Tibial nerve (tissue), 4 donors: ENCODE measurements at regions not wholly inside any gene's neighbourhood (a gene's known extent, or its start where the extent isn't known, plus 50 kb on each side); places are given as distances from the start of the nearest gene placed in this dataset.

Source experiments
- EP300 ChIP-seq, 2 donors: sonication (generic); formaldehyde crosslinking; IDR thresholded peaks; one replicate each; pipeline ENCODE4 v1.6.1; 2017; ENCODE audit warnings: antibody characterized with exemption in 2 of 2, mild to moderate bottlenecking in 1 of 2
- POLR2A ChIP-seq, 2 donors: fragments of 450-650 bp; IDR thresholded peaks; one replicate each; pipeline ENCODE4 v1.6.1; 2017; ENCODE audit warnings: antibody characterized with exemption in 2 of 2, mild to moderate bottlenecking in 2 of 2, moderate library complexity in 2 of 2
- TF ChIP-seq, protein P1 (sequence below), 5 experiments: fragments of 200-600 bp in 3 of 5; fragments of 450-650 bp in 2 of 5; sonication (generic) in 3 of 5; IDR thresholded peaks; one replicate each; pipeline ENCODE4 v1.5.1; 2016 to 2019; ENCODE audit warnings: antibody characterized with exemption in 5 of 5, mild to moderate bottlenecking in 3 of 5, moderate library complexity in 2 of 5

DNA sequence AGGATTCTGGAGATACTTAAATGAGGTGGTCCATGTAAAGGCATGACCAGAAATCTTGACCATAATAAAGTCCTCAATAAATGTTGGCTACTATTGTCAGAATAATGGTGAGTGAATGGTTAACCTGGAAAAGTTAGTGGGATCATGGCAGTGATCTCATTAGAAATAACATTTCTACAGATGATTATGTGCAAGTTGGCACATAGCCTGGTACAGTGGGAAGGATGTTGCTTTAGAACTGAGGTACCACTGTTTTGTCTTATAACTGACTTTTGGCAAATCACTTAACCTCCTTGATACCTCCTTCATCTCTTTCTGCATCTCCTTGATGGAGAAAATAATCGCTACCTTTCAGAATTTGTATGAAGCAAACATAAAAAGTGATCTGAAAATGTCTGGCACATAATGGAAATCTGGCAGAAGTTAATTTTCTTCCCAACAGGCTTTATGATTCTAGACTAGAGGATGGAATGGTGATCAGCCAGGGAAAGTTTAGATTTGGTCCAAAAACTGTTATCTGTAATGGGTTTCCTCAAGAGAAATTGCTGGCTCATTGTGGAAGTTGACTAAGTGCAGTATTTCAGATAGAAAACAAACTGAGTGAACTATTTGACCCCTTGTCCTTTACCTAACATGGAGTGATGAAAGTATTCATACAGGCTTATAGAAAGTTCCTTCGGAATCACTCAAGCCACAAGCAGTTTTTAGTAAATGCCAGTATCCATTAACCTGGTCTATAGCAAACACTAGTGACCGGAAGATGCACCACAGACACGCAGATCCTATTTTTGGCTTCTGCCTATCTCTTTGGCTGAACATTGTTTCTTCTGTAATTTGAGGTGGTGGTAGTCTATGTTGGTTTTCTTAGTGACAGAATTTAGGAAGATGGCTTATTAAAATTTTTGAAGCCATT is 449.6 kb upstream of the TGFBR2 start:
- TF ChIP-seq, protein P1, sequence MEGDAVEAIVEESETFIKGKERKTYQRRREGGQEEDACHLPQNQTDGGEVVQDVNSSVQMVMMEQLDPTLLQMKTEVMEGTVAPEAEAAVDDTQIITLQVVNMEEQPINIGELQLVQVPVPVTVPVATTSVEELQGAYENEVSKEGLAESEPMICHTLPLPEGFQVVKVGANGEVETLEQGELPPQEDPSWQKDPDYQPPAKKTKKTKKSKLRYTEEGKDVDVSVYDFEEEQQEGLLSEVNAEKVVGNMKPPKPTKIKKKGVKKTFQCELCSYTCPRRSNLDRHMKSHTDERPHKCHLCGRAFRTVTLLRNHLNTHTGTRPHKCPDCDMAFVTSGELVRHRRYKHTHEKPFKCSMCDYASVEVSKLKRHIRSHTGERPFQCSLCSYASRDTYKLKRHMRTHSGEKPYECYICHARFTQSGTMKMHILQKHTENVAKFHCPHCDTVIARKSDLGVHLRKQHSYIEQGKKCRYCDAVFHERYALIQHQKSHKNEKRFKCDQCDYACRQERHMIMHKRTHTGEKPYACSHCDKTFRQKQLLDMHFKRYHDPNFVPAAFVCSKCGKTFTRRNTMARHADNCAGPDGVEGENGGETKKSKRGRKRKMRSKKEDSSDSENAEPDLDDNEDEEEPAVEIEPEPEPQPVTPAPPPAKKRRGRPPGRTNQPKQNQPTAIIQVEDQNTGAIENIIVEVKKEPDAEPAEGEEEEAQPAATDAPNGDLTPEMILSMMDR (IDR thresholded peaks at IDR 0.05), result no peak
- TF ChIP-seq EP300 (IDR thresholded peaks at IDR 0.05) (no peak), POLR2A (IDR thresholded peaks at IDR 0.05) (no peak)
